ENCODE measurements at regions not wholly inside any gene's neighbourhood (a gene's known extent, or its start where the extent isn't known, plus 50 kb on each side); places are given as distances from the start of the nearest gene placed in this dataset.

GRCh38 chr3:83023086-83023485, 1261.6 kb upstream of the GBE1 start (continued):
- TF ChIP-seq EZH2phosphoT487 (IDR thresholded peaks at IDR 0.05; ENCODE audit: unreplicated experiment) (no peak), STAT1 (IDR thresholded peaks at IDR 0.05; ENCODE audit: unreplicated experiment) (no peak), ZNF114 (CRISPR knock-in tag; IDR thresholded peaks at IDR 0.05) (no peak), CTCF (conservative IDR thresholded peaks at IDR 0.05; ENCODE audit: low read depth in 2 of 2) (no peak), ETS1 (IDR thresholded peaks at IDR 0.05) (no peak), JUNB (IDR thresholded peaks at IDR 0.05; ENCODE audit: unreplicated experiment) (no peak), NANOG (IDR thresholded peaks at IDR 0.05; ENCODE audit: borderline replicate concordance) (no peak), REST (IDR thresholded peaks at IDR 0.05; ENCODE audit: unreplicated experiment) (no peak)

- H3K27ac Mint-ChIP-seq: no peak overlapping the region
- H3K9me2 ChIP-seq (ENCODE audit: insufficient read depth): no peaks in the 10 kb centered on the region
- H3K79me2 ChIP-seq (replicated peaks; ENCODE audit: insufficient read depth): no peaks in the 10 kb centered on the region
- H3K4me1 Mint-ChIP-seq: peaks cover 17% of the 10 kb centered on the region
- no peak for ATAC-seq
- no peak overlapping the region for H3K4me2 ChIP-seq
- H3K27me3 ChIP-seq (ENCODE audit: insufficient read depth): no peaks in the 10 kb centered on the region
- no peaks in the 10 kb centered on the region for H3K27me3 Mint-ChIP-seq (ENCODE audit: insufficient read depth, low read depth, poor library complexity)
- no peaks in the 10 kb centered on the region for H4K20me1 ChIP-seq (replicated peaks; ENCODE audit: insufficient read depth)
- H3K36me3 Mint-ChIP-seq (ENCODE audit: low read depth): no peaks in the 10 kb centered on the region
- no peak overlapping the region for H3K4me3 Mint-ChIP-seq
- H3K36me3 ChIP-seq (ENCODE audit: insufficient read depth): no peaks in the 10 kb centered on the region
- no peak overlapping the region for H3K4me3 ChIP-seq
- H3K4me1 ChIP-seq (ENCODE audit: insufficient read depth): peaks cover 11% of the 10 kb centered on the region
- no peak for DNase-seq (ENCODE audit: low spot score)
- H3K27ac ChIP-seq (ENCODE audit: low read depth): no peak overlapping the region
- H3F3A ChIP-seq (replicated peaks; ENCODE audit: low read depth): no peaks in the 10 kb centered on the region
- no peak overlapping the region for H2AFZ ChIP-seq
- H3K9me3 Mint-ChIP-seq: no peaks in the 10 kb centered on the region
- TF ChIP-seq JUNB (IDR thresholded peaks at IDR 0.05; ENCODE audit: unreplicated experiment) (no peak), ZNF114 (CRISPR knock-in tag; IDR thresholded peaks at IDR 0.05) (no peak), EZH2phosphoT487 (IDR thresholded peaks at IDR 0.05; ENCODE audit: unreplicated experiment) (no peak), EZH2 (IDR thresholded peaks at IDR 0.05; ENCODE audit: low read depth, unreplicated experiment) (no peak)
Measured at GRCh38 chr3:83011481-83011880, 1250.0 kb upstream of the GBE1 start.
